ENCODE measurements at regions not wholly inside any gene's neighbourhood (a gene's known extent, or its start where the extent isn't known, plus 50 kb on each side); places are given as distances from the start of the nearest gene placed in this dataset.
"Not testable (repeated sequence)": the region's sequence is repeated elsewhere in the genome, so short reads cannot be mapped to it uniquely, and the experiment has no call there.

DNA sequence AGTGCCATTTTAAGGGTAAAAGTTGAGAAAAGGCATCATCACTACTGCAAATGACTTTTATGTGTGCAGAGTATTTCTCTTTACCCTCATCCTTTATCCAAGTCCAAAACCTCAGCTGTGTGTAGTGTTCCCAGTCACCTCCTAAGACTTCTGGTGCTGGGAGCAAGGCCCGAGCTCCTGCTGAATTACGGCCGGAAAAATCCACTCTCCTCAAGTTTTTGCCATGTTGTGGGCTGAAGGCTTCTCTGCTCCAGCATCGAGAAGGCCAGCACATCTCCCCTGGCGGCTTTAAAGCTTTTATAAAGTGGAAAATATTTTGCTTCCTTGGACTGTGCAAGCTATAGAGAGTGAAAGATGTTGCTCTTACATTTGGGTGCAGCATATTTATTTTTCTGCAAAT lies 153.2 kb upstream of the THBS2 start:
- no peak for DNase-seq (ENCODE audit: low read depth, low spot score)

DNA sequence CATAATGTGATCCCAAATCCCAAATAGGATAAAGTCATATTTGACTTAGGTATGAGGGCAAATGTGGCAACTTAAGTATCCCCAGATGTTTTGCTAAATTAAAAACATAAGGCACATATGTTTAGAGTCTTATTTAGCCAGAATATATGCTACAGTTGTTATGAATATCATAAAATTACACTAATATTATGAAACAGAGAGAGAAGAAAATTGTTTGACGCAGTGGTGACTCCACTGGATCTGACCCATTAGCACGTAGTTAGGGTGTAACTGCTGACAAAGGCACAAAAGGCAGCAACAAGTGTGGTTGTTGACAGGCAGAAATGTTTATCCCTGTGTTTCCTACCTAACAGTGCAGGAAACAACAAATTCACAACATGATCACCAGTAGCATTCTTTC lies 152.4 kb upstream of the THBS2 start:
- DNase-seq (ENCODE audit: low read depth, low spot score), result no peak

DNA sequence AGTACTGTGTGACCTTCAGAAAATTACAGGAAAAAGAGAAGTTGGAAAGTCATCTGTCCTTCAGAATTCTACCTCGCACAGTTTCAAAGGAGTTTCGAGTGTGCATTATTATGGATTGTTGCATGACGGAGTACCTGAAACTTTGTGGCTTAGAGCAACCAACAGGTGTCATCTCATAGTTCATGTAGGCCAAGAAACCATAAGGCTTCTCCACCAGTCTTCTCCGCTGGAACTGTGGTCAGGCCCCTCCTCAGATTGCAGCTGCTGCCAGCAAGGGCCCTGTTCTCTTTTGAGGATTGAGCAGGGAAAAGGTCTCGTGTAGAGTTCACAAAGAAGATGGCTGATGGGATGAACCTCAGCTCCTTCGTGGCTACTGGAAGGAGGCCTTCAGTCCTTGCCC lies 151.2 kb upstream of the THBS2 start:
- no peak for DNase-seq (ENCODE audit: low read depth, low spot score)

DNA sequence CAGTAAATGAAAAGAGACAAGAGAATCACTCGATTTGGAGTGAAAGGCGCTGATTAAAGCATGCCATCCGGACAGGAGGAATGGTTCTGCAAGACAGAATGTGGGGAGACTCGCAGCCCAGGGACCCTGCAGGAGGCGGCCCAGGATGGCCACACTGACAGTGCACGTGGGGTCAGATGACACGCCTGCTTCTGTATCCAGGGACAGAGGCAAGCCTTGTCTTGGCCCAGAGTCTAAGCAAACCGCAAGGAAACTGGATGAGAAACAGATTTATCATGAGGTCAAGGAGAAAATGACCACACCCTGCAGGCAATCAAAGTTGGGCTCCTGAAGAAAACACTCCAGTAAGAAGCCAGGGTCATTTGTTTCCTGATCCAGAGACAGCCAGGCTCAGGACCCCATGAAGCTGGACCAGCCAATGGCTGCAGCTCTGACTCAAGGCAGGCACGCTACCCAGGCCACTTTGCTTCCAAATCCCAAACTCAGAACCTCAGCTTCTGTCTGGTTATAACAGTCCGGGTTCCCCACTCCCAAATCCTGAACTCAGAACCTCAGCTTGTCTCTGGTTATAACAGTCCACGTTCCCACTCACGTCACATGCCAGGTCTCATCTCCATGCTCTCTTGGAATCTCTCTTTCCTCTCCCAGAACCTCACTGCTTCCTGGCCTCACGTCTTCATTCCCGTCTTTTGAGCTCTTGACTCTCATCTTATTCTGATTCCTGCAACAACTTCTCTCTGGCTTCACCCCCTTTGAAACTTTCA lies 144.9 kb upstream of the THBS2 start:
- no peak for DNase-seq (ENCODE audit: low read depth, low spot score)

DNA sequence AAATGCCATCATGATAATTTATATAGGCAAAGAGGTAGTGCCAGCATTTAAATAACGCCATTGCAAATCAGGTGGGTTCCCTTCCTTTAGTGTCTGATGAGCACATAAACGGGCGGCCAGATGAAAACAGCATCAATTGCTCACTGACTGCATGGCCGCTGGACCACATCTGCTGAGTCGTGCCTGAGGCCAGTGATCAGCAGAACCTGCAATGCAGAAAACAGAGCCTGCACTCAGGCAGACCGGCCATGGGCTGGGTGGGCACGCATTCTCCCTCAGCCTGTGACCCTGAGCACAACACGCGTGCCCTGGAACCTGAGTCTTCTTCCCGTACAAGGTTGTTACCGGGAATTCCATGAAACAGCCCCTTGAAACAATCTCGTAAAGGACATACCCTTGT lies 144.0 kb upstream of the THBS2 start:
- DNase-seq (ENCODE audit: low read depth, low spot score), result no peak

DNA sequence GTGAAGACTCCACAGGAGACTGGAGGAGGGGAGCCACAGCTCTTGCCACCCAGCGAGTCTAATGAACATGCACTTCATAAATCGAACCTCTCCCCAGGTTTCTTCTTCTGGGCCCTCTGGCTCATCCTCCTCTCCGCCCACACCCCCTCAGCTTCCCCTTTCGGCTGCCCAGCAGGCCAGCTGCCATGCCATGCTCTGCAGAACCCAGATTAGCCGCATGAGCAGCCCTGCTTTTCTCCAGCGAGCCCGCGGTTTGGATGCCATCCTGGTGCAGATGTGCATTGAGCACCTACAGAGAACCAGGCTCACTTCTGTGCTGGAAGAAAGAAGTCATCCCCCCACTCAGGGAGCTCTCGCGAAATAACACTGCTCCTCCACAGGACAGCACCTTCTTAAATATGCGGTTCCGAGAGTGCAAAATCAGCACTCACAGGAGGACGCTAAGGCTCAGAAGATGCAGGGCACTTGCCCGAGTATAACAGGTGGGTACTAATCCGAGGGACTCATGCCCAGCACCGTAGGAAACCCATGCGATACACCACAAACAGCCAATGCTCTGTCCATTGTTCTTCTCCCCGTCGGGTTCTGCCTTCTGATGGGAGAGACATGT lies 143.0 kb upstream of the THBS2 start:
- DNase-seq (ENCODE audit: low read depth, low spot score), result no peak

DNA sequence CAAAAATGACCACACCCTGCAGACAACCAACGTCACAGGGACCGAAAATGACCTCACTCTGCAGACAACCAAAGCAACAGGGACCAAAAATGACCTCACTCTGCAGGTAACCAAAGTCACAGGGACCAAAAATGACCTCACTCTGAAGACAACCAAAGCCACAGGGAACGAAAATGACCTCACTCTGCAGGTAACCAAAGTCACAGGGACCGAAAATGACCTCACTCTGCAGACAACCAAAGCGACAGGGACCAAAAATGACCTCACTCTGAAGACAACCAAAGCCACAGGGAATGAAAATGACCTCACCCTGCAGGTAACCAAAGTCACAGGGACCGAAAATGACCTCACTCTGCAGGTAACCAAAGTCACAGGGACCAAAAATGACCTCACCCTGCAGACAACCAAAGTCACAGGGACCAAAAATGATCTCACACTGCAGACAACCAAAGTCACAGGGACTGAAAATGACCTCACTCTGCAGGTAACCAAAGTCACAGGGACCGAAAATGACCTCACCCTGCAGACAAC lies 142.4 kb upstream of the THBS2 start:
- not testable (repeated sequence) for DNase-seq (ENCODE audit: low read depth, low spot score)

DNA sequence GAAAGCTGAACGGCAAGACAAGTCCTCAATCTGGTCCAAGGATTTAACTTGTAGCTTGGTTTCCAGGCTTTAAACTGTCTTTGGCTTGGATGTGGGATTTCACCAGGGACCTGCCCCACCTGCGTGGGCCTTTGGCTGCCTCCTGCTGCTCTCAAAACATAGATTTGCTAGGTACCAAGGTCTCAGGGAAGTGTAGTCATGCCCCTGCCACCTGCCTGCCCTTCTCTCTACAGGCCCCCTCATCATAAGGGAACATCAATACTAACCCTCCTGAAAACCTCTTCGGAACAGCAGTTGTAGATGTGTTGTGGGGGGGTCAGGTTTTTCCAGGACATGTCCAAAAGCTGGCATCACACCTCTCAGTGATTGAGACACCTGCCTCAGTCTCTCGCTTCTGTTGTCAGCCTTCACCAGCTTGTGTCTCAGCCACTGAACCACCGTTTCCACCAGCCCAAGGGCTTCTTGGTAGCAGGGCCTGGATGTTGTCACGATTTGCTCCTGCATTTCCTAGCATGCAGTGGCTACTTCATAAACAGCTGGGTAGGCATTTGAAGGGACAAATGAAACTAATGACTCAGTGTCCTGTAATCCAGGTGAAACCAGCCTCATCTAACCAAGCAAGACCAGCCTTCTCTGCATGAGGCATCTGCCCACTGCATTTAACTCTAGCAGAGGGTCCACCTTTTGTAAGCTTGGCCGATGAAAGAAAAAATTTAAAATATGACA lies 141.6 kb upstream of the THBS2 start:
- DNase-seq (ENCODE audit: low read depth, low spot score), result no peak

DNA sequence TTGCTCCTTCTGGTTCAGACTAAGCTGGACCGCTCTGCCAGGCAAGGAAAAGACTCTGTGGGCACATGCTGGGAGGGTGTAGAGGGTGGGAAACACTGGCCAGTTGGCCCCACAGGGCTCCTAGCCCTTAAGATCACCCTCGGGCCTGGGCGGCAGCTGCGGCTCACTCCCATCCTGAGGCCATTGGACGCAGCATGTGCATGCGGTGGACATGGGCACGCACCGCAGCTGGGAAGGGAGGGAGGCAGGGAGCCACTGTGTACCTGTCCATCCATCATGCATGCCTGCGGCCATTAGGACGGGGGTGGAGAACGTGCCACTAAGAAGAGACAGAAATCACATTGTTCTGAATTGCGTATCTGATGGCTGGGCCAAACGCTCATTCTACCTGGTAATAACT lies 140.1 kb upstream of the THBS2 start:
- no peak for DNase-seq (ENCODE audit: low read depth, low spot score)

DNA sequence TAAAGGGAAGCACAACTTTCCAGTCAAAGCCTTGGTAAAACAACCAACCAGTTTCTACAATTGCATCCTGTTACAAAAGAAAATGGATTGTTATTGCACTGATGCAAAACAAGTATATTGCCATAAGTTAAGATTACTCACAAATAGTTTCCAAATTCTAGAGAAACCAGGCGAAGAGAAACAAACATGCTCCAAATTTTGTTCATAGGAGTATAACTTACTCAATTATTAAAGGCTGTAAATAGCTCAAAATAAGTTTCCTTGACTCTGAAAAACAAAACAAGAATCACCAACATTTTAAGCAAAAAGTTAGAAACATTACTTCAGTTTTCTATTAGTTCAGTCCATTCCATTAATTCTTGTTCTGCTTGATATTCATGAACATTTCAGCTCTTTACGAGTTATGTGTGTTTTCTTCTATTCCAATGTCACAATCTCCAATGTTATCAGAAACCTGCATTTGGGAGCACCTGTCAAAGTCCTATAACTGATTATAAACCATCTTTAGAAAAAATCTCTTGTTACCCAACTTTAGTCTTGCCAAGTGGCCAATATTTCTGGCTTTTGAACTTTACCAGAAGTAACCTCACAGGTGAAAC lies 137.9 kb upstream of the THBS2 start:
- DNase-seq (ENCODE audit: low read depth, low spot score), result no peak

DNA sequence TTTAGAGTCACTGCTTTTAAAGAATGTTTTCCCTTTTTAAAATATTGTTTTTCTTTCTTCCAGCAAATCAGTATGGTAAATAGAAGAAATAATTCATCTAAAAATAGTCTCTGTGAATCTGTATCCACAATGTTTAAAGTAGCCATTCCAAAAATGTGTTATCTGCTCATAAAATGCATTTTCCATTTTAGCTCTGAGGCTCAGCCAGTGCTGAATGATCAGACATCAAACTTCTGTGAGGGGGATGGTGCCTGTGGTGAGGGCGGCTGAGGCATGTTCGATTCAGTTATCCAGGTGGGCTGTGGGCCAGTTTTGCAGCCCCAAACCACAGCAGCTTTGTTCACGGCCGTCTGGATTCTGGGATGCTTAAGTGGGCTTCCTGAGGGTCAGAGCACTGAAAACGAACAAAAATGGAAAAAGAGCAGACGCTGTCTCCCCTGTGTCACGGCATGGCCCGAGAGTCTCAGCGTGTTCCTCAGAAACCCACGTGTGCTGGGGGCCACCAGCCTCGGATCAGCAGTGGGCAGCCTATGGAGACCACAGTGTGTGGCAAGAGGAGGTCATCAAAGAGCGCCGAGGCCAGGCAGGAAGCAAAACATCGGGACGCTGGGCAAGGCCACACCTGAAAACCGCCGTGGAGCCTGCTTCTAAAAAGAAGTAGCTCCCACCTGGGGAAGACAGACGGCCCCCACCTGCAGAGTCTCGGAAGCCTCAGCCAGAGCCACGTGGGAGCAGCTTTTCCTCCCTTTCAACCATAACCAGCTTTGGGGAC lies 134.9 kb upstream of the THBS2 start:
- DNase-seq (ENCODE audit: low read depth, low spot score), result no peak

DNA sequence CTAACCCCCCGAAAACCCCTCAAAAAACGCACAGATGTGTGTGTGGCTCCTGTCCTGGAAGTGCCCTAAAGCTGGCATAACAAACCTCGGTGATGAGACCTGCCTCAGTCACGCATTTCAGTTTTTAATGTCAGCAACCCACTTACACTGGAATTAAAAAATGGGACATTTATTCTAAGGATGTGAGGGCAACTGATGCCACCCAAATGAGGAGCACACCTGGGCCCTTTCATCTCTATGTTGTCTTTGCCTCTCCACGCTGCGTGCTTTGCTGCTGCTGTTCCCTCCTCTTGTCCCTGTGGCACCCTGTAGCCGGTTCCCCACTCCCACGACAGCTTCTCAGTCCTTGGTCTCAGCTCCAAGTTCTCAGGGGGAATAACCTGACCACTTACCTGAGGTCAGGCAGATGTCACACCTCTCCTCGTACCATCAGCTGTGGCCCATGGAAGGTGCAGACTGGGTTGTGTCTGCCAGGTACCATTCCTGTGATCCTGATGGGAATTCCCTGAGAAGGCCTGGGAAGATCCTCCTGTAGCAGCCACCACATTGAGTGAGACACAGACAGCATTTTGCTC lies 134.2 kb upstream of the THBS2 start:
- DNase-seq (ENCODE audit: low read depth, low spot score), result no peak

DNA sequence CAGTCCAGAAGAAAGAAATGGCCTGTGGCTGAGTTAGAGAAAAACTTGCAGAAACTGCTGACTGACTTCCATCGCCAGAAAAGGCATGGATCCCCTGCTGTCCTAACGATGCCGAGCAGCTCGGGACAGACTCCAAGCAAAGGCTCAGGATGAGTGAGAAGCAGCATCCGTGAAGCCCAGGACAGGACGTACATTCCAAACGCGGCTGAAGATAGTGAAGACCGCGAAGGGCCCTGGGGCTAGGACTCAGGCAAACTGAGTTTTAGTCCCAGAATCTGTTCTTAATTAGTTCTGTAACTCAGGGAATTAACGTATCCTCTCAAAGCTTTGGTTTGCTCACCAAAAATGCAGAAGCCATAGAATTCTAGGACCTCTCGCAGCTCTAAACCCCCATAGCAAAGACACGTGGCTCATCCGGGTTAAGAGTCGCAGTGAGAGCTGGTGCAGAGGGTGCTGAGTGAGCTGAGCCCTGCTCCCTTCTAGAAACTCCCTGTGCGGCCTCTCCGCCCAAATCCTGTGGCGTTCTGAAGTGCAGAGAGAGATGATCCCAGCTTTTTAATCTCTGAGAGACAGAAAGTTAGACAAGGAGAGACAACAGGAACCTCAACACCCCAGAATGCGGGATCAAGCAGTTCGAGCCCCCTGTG lies 132.9 kb upstream of the THBS2 start:
- peak; percentile 78 for DNase-seq (ENCODE audit: low read depth, low spot score)

DNA sequence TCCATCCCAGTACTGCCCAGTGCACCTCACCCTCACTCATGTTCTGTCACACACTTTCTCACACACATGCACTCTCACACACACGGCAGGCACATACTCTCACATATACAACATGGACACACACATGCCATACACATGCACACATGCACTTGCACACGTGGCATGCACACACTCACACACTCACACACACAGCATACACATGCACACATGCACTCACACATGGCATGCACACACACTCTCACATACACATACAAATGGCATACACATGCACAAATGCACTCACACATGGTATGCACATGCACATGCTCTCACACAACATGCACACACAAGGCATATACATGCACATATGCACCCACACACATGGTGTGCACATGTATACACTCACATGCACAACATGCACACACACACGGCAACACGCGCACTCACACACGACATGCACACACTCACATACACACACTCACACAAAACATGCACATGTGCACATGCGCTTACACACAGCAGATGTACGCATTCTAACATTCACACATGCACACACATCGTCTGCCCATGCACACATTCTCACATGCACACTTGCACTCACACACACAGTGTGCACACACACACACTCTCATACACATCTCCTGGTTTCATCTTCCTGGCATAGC lies 131.7 kb upstream of the THBS2 start:
- no peak for DNase-seq (ENCODE audit: low read depth, low spot score)

DNA sequence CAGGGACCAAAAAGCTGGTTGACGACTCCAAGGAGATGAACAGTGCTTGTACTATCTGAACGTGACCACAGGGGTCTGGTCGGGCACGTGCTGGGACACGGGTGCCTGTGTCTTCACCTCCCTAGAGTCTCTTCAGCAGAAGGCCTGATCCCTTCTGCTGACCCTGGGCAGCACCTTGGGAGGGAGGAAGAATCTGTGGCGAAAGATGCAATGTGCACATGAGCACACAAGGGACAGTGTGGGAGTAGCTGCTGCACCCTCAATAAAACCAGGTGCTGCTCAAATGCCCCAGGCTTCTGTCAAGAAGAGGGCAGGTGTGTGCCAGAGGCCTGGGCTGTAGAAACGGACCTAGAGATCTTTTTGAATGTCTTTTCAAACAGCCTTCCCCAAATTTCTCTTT lies 130.6 kb upstream of the THBS2 start:
- no peak for DNase-seq (ENCODE audit: low read depth, low spot score)

DNA sequence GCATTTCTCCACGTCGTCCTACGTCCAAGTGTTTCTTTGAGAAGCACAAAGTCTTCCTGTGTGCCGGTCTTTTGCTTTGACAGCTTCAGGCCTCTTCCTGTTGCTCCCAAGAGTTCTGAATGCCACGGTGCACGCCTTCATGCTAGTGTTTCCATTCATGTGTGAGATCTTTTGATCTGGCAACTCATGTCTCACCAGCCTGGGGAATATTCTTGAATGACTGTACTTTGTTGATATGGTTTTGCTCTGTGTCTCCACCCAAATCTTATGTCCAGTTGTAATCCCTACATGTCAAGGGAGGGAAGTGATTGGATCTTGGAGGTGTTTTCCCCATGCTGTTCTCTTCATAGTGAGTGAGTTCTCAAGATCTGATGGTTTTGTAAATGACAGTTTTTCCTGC lies 129.6 kb upstream of the THBS2 start:
- no peak for DNase-seq (ENCODE audit: low read depth, low spot score)

DNA sequence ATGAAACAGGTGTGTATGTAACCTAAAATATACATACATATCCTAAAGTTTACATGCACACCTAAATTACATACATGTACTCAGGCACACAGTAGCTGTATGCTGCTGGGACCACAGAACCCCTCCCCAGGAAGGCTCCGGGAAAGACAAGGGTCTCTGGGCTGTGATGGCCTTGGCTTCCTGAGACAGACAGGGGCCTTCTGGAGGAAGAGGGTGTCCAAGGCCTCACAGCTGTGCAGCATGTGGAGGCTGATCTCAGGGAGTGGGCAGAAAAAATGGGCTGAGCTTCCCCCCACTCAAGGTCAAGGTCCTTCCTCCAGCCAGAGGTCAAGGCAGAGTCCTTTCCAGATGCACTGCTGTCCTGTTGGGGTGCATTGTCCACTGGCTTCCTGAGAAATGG lies 129.1 kb upstream of the THBS2 start:
- DNase-seq (ENCODE audit: low read depth, low spot score), result no peak

DNA sequence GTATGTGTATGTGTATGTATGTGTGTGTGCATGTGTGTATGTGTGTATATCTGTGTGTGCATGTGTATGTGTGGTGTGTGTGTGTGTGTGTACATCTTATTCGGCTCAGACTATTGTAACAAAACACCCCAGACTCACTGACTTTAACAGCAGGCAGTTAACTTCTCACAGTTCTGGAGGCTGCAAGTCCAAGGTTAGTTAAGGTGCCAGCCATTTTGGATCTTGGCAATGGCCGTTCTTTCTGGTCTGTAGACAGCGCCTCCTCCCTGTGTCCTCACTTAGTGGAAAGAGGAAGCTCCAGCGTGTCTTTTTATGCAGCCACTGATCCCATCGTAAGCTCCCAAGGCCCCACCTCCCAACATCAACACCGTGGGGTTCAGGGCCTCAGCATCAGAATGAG lies 128.3 kb upstream of the THBS2 start:
- DNase-seq (ENCODE audit: low read depth, low spot score), result no peak

DNA sequence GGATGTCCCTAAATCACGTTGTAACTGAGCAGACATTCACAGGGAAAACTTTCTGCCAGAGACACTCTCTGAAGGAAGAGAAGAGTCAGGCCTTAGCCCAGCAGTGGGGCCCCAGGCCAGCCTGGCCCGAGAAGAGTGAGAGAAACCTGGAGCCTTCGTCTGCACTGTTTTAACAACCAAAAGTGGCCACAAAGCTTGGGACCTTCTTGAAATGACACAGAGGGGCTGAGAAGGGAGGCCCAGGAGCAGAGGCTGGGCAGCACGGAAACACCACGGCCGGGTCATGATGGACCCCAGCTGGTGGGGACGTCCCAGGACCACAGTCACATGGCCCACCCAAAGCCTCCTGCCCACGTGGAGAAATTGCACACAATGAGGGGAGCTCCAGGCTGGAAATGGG lies 126.8 kb upstream of the THBS2 start:
- no peak for DNase-seq (ENCODE audit: low read depth, low spot score)

DNA sequence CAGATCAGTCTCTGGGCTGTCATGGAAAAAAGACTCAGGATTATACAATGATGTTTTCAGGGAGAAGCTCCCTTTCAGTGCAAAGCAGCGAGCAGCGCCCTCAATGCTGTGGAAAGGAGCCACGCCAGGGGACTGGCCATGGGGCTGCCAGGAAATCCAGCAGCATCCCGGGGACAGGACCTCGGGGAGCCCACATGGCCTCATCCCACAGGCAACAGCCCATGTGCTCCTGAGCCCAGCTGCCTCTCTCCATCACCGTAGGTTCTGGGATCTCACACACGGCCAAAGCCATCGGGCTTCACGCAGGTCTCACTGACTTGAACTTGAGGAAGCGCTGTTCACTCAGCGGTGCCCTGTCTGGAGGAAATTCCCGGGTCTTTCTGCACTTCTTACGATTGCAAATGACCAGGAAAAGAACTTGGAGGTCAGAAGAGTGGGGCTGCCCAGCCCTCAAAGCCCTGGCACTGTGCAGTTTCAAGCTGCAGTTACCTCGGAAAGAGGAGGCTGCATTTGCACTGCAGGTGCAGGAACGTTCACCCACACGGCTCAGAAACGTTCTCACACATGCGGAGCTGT lies 125.9 kb upstream of the THBS2 start:
- DNase-seq (ENCODE audit: low read depth, low spot score), result no peak
